Stomach (tissue), 8 donors: ENCODE measurements at regions not wholly inside any gene's neighbourhood (a gene's known extent, or its start where the extent isn't known, plus 50 kb on each side); places are given as distances from the start of the nearest gene placed in this dataset.
A peak's percentile ranks its signal among the peaks of the same experiment; 100 is the strongest.

Experiments used
- DNase-seq, 2 donors: peaks; one replicate each; pipeline versions ENCODE4 v3.0.0 to v3.0.0-alpha.2; 2013 to 2019
- H3K27ac ChIP-seq, 5 donors: fragments of 200-600 bp in 4 of 5; sonication (generic) in 4 of 5; one replicate each; pipeline ENCODE4 v1.5.1; 2013 to 2019; ENCODE audit warnings: mild to moderate bottlenecking in 1 of 5, moderate library complexity in 1 of 5
- H3K27me3 ChIP-seq, 3 donors: fragments of 200-600 bp; sonication (generic); one replicate each; pipeline ENCODE4 v1.5.1; 2017 to 2019; ENCODE audit warnings: mixed run types in 1 of 3
- H3K36me3 ChIP-seq, 4 donors: fragments of 200-600 bp; sonication (generic); 1 replicate in 3 of 4; 2 replicates in 1 of 4; pipeline ENCODE4 v1.5.1; 2016 to 2019
- H3K4me1 ChIP-seq, 4 donors: fragments of 200-600 bp; sonication (generic); one replicate each; pipeline ENCODE4 v1.5.1; 2016 to 2019
- H3K4me3 ChIP-seq, 4 donors: fragments of 200-600 bp; sonication (generic) in 3 of 4; one replicate each; pipeline ENCODE4 v1.5.1; 2016 to 2019; ENCODE audit warnings: mild to moderate bottlenecking in 1 of 4
- H3K9me3 ChIP-seq, 4 donors: fragments of 200-600 bp; sonication (generic); one replicate each; pipeline ENCODE4 v1.5.1; 2016 to 2019
- CTCF ChIP-seq, 7 experiments: fragments of 450-650 bp in 4 of 7; fragments of 200-600 bp in 3 of 7; sonication (generic) in 3 of 7; IDR thresholded peaks; one replicate each; pipeline ENCODE4 v1.5.1; 2016 to 2019; ENCODE audit warnings: antibody characterized with exemption in 7 of 7, control low read depth in 2 of 7, mild to moderate bottlenecking in 1 of 7
- EP300 ChIP-seq: sonication (generic); formaldehyde crosslinking; IDR thresholded peaks from one replicate; pipeline ENCODE4 v1.6.1; 2017; ENCODE audit warnings: antibody characterized with exemption
- POLR2A ChIP-seq, 4 donors: fragments of 450-650 bp; IDR thresholded peaks; one replicate each; pipeline ENCODE4 v1.6.1; 2016; ENCODE audit warnings: antibody characterized with exemption in 4 of 4, control low read depth in 2 of 4, mild to moderate bottlenecking in 1 of 4, moderate library complexity in 1 of 4
- POLR2AphosphoS5 ChIP-seq, 3 donors: sonication (generic); formaldehyde crosslinking; IDR thresholded peaks; one replicate each; pipeline ENCODE4 v1.6.1; 2016; ENCODE audit warnings: antibody characterized with exemption in 3 of 3
- WGBS, 5 donors: extraction: QIAGEN DNeasy Blood & Tissue Kit in 3 of 5; methylation state at CpG; one replicate each; pipeline versions ENCODE4 v1.1.5 to v1.1.7; 2013 to 2018; 5-methylcytosine and 5-hydroxymethylcytosine counted together
- intact Hi-C: fragments of 100-400 bp; cut with DNase I; formaldehyde crosslinking; loops from one replicate; pipeline ENCODE4 v1.15.1; 2023; ENCODE audit warnings: low total_unique reads
- donor health status: healthy with polysubstance abuse.
- donor health status: Bipolar disorder and iron deficiency.
- donor health status: healthy.

GRCh38 chr4:152264106-152264505, 271.8 kb downstream of the FBXW7 start:
- Histone ChIP-seq H3K4me1 (peaks cover 0 to 13% (median 6%) of the 10 kb centered on the region in 4 donors), H3K36me3 (no peaks in the 10 kb centered on the region), H3K27me3 (no peaks in the 10 kb centered on the region), H3K9me3 (no peaks in the 10 kb centered on the region), H3K27ac (no peak overlapping the region), H3K4me3 (no peak overlapping the region)
- TF ChIP-seq EP300 (no peak), CTCF (IDR thresholded peaks at IDR 0.05) (no peak), POLR2A (IDR thresholded peaks at IDR 0.05) (no peak), POLR2AphosphoS5 (IDR thresholded peaks at IDR 0.05) (no peak)
- intact Hi-C loops = no loop called here
- DNase-seq = no peak
- WGBS, 5 donors = 90 to 95% (median 93%) methylated on average over 5 of the region's 5 CpGs

GRCh38 chr4:152259866-152260265, 276.0 kb downstream of the FBXW7 start:
- 39 to 61% (median 48%) methylated on average over 1 of the region's 1 CpG for WGBS, 5 donors

GRCh38 chr4:152258804-152259708, 276.8 kb downstream of the FBXW7 start:
- peaks cover 0 to 6% (median 0%) of the 10 kb centered on the region in 4 donors for H3K4me1 ChIP-seq
- H3K27me3 ChIP-seq = no peaks in the 10 kb centered on the region
- no peak for TF ChIP-seq EP300
- no peak for TF ChIP-seq POLR2A (IDR thresholded peaks at IDR 0.05)
- intact Hi-C loops = no loop called here
- H3K27ac ChIP-seq = peak overlapping the region in 2 of 5 donors; percentile 18 to 59
- H3K36me3 ChIP-seq = no peaks in the 10 kb centered on the region
- no peak for DNase-seq
- H3K9me3 ChIP-seq = no peaks in the 10 kb centered on the region
- H3K4me3 ChIP-seq = no peak overlapping the region
- 63 to 70% (median 65%) methylated on average over 8 of the region's 8 CpGs for WGBS, 5 donors

More at GRCh38 chr4:152259866-152260265, 276.0 kb downstream of the FBXW7 start:
- peaks cover 0 to 10% (median 2%) of the 10 kb centered on the region in 4 donors for H3K4me1 ChIP-seq
- no peak for DNase-seq
- no peaks in the 10 kb centered on the region for H3K9me3 ChIP-seq
- intact Hi-C loops = no loop called here
- no peaks in the 10 kb centered on the region for H3K36me3 ChIP-seq
- H3K27me3 ChIP-seq = no peaks in the 10 kb centered on the region
- no peak for TF ChIP-seq POLR2A (IDR thresholded peaks at IDR 0.05)
- TF ChIP-seq POLR2AphosphoS5 (IDR thresholded peaks at IDR 0.05) = no peak
- TF ChIP-seq EP300 = no peak
- no peak overlapping the region for H3K27ac ChIP-seq
- no peak overlapping the region for H3K4me3 ChIP-seq

GRCh38 chr4:152258391-152258790, 277.5 kb downstream of the FBXW7 start:
- Histone ChIP-seq H3K27ac (peak overlapping the region in 1 of 5 donors; percentile 59), H3K4me1 (peaks cover 0 to 6% (median 0%) of the 10 kb centered on the region in 4 donors), H3K36me3 (no peaks in the 10 kb centered on the region), H3K27me3 (no peaks in the 10 kb centered on the region), H3K4me3 (no peak overlapping the region), H3K9me3 (no peaks in the 10 kb centered on the region)
- TF ChIP-seq POLR2AphosphoS5 (IDR thresholded peaks at IDR 0.05) (no peak), POLR2A (IDR thresholded peaks at IDR 0.05) (no peak), EP300 (no peak), CTCF (IDR thresholded peaks at IDR 0.05) (no peak)
- WGBS, 5 donors = 67 to 86% (median 73%) methylated on average over 5 of the region's 5 CpGs
- DNase-seq = no peak
- intact Hi-C loops = no loop called here

- WGBS, 5 donors = 51 to 60% (median 52%) methylated on average over 5 of the region's 5 CpGs
- intact Hi-C loops = no loop called here
- Histone ChIP-seq H3K36me3 (no peaks in the 10 kb centered on the region), H3K4me1 (peaks cover 0 to 6% (median 0%) of the 10 kb centered on the region in 4 donors), H3K4me3 (no peak overlapping the region), H3K9me3 (no peaks in the 10 kb centered on the region), H3K27ac (no peak overlapping the region), H3K27me3 (no peaks in the 10 kb centered on the region)
- no peak for TF ChIP-seq POLR2AphosphoS5 (IDR thresholded peaks at IDR 0.05)
- TF ChIP-seq CTCF (IDR thresholded peaks at IDR 0.05) = no peak
- TF ChIP-seq EP300 = no peak
- no peak for TF ChIP-seq POLR2A (IDR thresholded peaks at IDR 0.05)
- DNase-seq = no peak
Measured at GRCh38 chr4:152257601-152258066, 278.3 kb downstream of the FBXW7 start.
